Astrocyte (in vitro differentiated cells and primary cell): ENCODE measurements at regions not wholly inside any gene's neighbourhood (a gene's known extent, or its start where the extent isn't known, plus 50 kb on each side); places are given as distances from the start of the nearest gene placed in this dataset.

Experiments
- EZH2 ChIP-seq: IDR thresholded peaks from 2 replicates; pipeline ENCODE4 v1.6.1; 2012; ENCODE audit warnings: mild to moderate bottlenecking, low read length, inconsistent platforms; ENCODE audit not compliant: insufficient read depth
- TF ChIP-seq, protein P1 (sequence below): IDR thresholded peaks from 2 replicates; pipeline ENCODE4 v1.5.1; 2011; ENCODE audit warnings: low read depth, mild to moderate bottlenecking, inconsistent platforms, low read length, moderate library complexity; ENCODE audit not compliant: insufficient read depth

DNA sequence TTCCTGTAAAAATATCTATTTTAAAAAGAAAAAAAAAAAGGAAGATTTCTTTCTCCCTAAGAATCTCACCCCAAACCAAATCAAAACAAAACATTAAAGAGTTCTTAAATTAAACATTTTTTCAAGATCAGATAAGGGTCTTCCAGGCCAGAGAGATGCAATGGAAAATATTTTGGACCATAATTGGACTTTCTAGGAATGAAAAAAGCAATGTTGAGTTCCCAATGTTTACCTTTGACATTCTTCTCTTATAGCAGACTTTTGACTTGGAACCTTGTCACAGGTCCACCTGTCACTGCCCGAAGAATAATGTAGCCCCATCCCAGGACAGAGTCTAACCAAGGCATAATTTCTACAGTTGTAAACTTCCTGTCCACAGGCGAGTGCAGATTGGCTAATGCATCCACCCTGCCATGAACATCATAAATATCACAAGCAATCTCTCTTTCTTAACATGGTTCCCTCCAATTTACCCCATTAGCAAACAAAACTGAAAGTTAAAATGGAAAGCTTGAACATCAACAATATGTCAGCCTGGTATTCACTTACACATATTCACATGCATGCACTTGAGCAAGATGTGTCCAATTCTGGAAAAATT lies 121.7 kb upstream of the ZNF366 start:
- no peak for TF ChIP-seq EZH2
- TF ChIP-seq, protein P1, sequence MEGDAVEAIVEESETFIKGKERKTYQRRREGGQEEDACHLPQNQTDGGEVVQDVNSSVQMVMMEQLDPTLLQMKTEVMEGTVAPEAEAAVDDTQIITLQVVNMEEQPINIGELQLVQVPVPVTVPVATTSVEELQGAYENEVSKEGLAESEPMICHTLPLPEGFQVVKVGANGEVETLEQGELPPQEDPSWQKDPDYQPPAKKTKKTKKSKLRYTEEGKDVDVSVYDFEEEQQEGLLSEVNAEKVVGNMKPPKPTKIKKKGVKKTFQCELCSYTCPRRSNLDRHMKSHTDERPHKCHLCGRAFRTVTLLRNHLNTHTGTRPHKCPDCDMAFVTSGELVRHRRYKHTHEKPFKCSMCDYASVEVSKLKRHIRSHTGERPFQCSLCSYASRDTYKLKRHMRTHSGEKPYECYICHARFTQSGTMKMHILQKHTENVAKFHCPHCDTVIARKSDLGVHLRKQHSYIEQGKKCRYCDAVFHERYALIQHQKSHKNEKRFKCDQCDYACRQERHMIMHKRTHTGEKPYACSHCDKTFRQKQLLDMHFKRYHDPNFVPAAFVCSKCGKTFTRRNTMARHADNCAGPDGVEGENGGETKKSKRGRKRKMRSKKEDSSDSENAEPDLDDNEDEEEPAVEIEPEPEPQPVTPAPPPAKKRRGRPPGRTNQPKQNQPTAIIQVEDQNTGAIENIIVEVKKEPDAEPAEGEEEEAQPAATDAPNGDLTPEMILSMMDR: no peak
